Uterus (tissue), 3 donors: ENCODE measurements at regions not wholly inside any gene's neighbourhood (a gene's known extent, or its start where the extent isn't known, plus 50 kb on each side); places are given as distances from the start of the nearest gene placed in this dataset.

Experiments used
- DNase-seq, 2 donors: peaks; one replicate each; pipeline ENCODE4 v3.0.0-alpha.2; 2019 to 2020
- H3K27ac ChIP-seq, 2 donors: fragments of 200-600 bp; sonication (generic); 1 replicate in 1 of 2; 2 replicates in 1 of 2; pipeline ENCODE4 v1.5.1; 2016 to 2018
- H3K27me3 ChIP-seq, 2 donors: fragments of 200-600 bp; sonication (generic); one replicate each; pipeline ENCODE4 v1.5.1; 2018 to 2019; ENCODE audit warnings: control low read depth in 1 of 2
- H3K36me3 ChIP-seq, 2 donors: fragments of 200-600 bp; sonication (generic); one replicate each; pipeline ENCODE4 v1.5.1; 2019; ENCODE audit warnings: control low read depth in 1 of 2
- H3K4me1 ChIP-seq, 2 donors: fragments of 200-600 bp; sonication (generic); one replicate each; pipeline ENCODE4 v1.5.1; 2018 to 2019; ENCODE audit warnings: control low read depth in 1 of 2
- H3K4me3 ChIP-seq, 2 donors: fragments of 200-600 bp; sonication (generic); 1 replicate in 1 of 2; 2 replicates in 1 of 2; pipeline ENCODE4 v1.5.1; 2018 to 2019; ENCODE audit warnings: mild to moderate bottlenecking in 1 of 2
- H3K9me3 ChIP-seq, 2 donors: fragments of 200-600 bp; sonication (generic); one replicate each; pipeline ENCODE4 v1.5.1; 2019; ENCODE audit warnings: control low read depth in 1 of 2
- POLR2A ChIP-seq, 2 donors: fragments of 450-650 bp; IDR thresholded peaks; one replicate each; pipeline ENCODE4 v1.6.1; 2016; ENCODE audit warnings: antibody characterized with exemption in 2 of 2, mild to moderate bottlenecking in 1 of 2, moderate library complexity in 1 of 2
- intact Hi-C: fragments of 100-400 bp; cut with DNase I; formaldehyde crosslinking; loops from one replicate; pipeline ENCODE4 v1.15.1; 2023; ENCODE audit warnings: low total_unique reads
- TF ChIP-seq, protein P1 (sequence below), 4 experiments: fragments of 200-600 bp in 2 of 4; fragments of 450-650 bp in 2 of 4; sonication (generic) in 2 of 4; IDR thresholded peaks; one replicate each; pipeline ENCODE4 v1.5.1; 2016 to 2019; ENCODE audit warnings: antibody characterized with exemption in 4 of 4, mild to moderate bottlenecking in 2 of 4, moderate library complexity in 1 of 4
- donor health status: DM: yes; HTN: yes; CAD: no.

DNA sequence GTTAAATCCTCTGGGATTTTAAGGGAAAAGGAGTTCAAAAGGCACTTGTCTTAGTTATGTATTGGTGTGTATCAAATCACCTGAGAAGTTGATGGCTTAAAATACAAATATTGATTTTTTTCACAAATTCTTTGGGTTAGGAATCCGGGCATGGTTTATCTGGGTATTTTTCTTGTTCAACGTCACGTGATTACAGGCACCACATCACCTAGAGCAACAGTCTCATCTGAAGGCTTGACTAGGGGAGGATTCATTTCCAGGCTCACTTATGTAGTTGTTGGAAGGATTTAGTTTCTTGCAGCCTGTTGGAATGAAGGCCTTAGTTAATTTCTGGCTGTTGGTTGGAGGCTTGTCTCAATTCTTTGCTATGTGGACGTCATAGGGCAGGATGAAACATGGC is 326.1 kb downstream of the STIM2 start:
- no peak for TF ChIP-seq POLR2A (IDR thresholded peaks at IDR 0.05)
- TF ChIP-seq, protein P1, sequence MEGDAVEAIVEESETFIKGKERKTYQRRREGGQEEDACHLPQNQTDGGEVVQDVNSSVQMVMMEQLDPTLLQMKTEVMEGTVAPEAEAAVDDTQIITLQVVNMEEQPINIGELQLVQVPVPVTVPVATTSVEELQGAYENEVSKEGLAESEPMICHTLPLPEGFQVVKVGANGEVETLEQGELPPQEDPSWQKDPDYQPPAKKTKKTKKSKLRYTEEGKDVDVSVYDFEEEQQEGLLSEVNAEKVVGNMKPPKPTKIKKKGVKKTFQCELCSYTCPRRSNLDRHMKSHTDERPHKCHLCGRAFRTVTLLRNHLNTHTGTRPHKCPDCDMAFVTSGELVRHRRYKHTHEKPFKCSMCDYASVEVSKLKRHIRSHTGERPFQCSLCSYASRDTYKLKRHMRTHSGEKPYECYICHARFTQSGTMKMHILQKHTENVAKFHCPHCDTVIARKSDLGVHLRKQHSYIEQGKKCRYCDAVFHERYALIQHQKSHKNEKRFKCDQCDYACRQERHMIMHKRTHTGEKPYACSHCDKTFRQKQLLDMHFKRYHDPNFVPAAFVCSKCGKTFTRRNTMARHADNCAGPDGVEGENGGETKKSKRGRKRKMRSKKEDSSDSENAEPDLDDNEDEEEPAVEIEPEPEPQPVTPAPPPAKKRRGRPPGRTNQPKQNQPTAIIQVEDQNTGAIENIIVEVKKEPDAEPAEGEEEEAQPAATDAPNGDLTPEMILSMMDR (IDR thresholded peaks at IDR 0.05) = no peak
- intact Hi-C loops = no loop called here
- no peaks in the 10 kb centered on the region for H3K9me3 ChIP-seq
- H3K27ac ChIP-seq = no peak overlapping the region
- H3K4me1 ChIP-seq = no peaks in the 10 kb centered on the region
- no peak overlapping the region for H3K4me3 ChIP-seq
- H3K27me3 ChIP-seq = no peaks in the 10 kb centered on the region
- no peak for DNase-seq
- H3K36me3 ChIP-seq = no peaks in the 10 kb centered on the region

DNA sequence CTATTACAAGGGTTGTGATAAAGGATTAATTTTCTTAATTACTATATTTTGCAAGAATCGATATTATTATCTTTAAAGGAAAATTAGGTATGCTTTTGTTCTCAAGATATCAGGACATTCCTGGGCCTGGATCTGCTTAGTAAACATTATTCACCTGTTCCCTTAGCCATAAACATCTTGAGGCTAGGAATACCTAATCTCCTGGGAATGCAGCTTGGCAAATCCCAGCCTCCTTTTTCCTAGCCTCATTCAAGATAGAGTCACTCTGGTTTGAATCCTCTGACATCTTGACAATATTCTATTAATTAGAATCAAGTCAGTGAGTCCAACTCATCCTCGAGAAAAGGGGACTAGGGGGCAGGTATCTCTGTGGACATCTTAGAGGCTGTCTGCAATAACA is 327.1 kb downstream of the STIM2 start:
- Histone ChIP-seq H3K27me3 (no peaks in the 10 kb centered on the region), H3K36me3 (no peaks in the 10 kb centered on the region), H3K9me3 (no peaks in the 10 kb centered on the region), H3K4me3 (no peak overlapping the region), H3K27ac (no peak overlapping the region), H3K4me1 (no peaks in the 10 kb centered on the region)
- intact Hi-C loops = no loop called here
- no peak for DNase-seq
- TF ChIP-seq POLR2A (IDR thresholded peaks at IDR 0.05) = no peak
- TF ChIP-seq, protein P1 (IDR thresholded peaks at IDR 0.05) = no peak

DNA sequence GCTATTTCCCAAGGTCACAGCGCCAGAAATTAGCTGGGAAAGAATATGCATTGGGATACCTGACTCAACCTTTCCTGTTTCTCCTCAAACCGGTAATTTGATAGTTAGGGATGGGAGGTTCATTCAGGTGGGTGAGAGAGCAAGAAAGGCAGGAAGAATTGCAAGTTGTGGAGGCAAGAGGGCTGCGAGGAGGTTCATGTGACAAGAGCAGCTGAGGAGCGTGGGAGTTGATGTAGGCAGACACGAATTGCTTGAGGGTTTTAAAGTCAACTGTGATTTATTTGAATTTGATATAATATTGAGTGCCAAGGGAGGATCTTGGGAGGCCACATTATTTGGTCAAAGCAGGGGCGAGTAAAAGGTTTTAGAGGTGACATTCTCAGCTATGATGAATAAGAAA is 329.0 kb downstream of the STIM2 start:
- H3K4me1 ChIP-seq = no peaks in the 10 kb centered on the region
- no peaks in the 10 kb centered on the region for H3K36me3 ChIP-seq
- no peak overlapping the region for H3K4me3 ChIP-seq
- H3K27me3 ChIP-seq = no peaks in the 10 kb centered on the region
- no peak for TF ChIP-seq POLR2A (IDR thresholded peaks at IDR 0.05)
- TF ChIP-seq, protein P1 (IDR thresholded peaks at IDR 0.05) = no peak
- DNase-seq = no peak
- intact Hi-C loops = no loop called here
- no peak overlapping the region for H3K27ac ChIP-seq
- no peaks in the 10 kb centered on the region for H3K9me3 ChIP-seq

DNA sequence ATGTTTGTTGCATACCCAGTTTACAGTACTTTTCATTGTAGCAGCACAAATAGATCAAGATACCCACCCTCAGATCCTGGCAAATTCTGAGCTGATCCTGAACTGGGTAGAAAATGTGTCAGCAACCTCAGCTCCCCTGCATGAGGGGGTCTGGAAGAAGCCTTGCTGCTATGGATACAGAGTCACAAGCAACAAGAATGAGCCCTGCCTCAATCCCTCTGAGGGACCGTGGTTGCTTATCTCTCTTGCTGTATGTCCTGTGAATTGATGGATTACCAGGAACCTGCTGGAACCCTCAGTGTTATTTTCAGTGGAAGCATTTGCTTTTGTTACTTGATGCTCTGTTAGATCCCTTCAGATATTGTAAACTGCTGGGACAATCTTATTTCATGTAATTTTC is 331.0 kb downstream of the STIM2 start:
- Histone ChIP-seq H3K27ac (no peak overlapping the region), H3K36me3 (no peaks in the 10 kb centered on the region), H3K27me3 (no peaks in the 10 kb centered on the region), H3K4me1 (no peaks in the 10 kb centered on the region), H3K4me3 (no peak overlapping the region), H3K9me3 (no peaks in the 10 kb centered on the region)
- TF ChIP-seq, protein P1 (IDR thresholded peaks at IDR 0.05) = no peak
- no peak for TF ChIP-seq POLR2A (IDR thresholded peaks at IDR 0.05)
- intact Hi-C loops = no loop called here
- no peak for DNase-seq

DNA sequence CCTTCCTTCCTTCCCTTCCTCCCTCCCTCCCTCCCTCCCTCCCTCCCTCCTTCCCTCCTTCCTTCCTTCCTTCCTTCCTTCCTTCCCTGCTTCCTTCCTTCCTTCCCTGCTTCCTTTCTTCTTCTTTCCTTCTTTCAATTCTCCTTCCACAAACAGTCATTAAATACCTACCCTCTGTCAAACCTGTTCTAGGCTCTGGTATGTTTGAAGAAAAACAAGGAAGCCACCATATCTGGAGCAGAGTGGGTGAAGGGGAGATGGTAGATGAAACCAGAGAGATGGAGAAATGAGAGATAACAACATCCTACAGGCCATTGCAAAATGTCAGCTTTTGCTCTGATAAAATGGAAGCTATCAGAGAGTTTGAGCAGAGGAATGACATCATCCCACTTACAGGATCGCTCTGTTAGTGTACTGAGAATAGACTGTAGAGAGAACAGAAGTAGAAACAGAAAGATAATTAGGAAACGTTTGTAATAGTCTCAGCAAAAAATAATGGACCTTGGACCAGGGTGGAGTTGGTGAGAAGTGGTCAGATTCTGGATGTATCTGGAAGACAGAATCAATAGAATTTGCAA is 334.0 kb downstream of the STIM2 start:
- H3K9me3 ChIP-seq = no peaks in the 10 kb centered on the region
- no peaks in the 10 kb centered on the region for H3K27me3 ChIP-seq
- no peaks in the 10 kb centered on the region for H3K4me1 ChIP-seq
- no peaks in the 10 kb centered on the region for H3K36me3 ChIP-seq
- DNase-seq = no peak
- intact Hi-C loops = no loop called here
- no peak overlapping the region for H3K4me3 ChIP-seq
- TF ChIP-seq POLR2A (IDR thresholded peaks at IDR 0.05) = no peak
- TF ChIP-seq, protein P1 (IDR thresholded peaks at IDR 0.05) = no peak
- no peak overlapping the region for H3K27ac ChIP-seq
